HL-60 (cell line): ENCODE measurements at regions not wholly inside any gene's neighbourhood (a gene's known extent, or its start where the extent isn't known, plus 50 kb on each side); places are given as distances from the start of the nearest gene placed in this dataset.

ENCODE experiments used
- CTCF ChIP-seq: IDR thresholded peaks from one replicate; pipeline ENCODE4 v1.5.1; 2011; ENCODE audit warnings: low read length, control low read depth, inconsistent platforms; ENCODE audit not compliant: insufficient read depth
- GABPA ChIP-seq: IDR thresholded peaks from 2 replicates; pipeline ENCODE4 v1.6.1; 2012; ENCODE audit warnings: low read depth
- REST ChIP-seq: IDR thresholded peaks from 2 replicates; pipeline ENCODE4 v1.6.1; 2012; ENCODE audit warnings: low read depth; ENCODE audit not compliant: insufficient replicate concordance
- SPI1 ChIP-seq: IDR thresholded peaks from 2 replicates; pipeline ENCODE4 v1.6.1; 2012; ENCODE audit warnings: low read depth, mild to moderate bottlenecking, borderline replicate concordance

GRCh38 chr15:45827275-45827674, 192.4 kb downstream of the SQOR start:
- TF ChIP-seq GABPA = no peak
- TF ChIP-seq REST = no peak
- no peak for TF ChIP-seq CTCF
- TF ChIP-seq SPI1 = no peak
